OCI-LY3 (cell line): ENCODE measurements at regions not wholly inside any gene's neighbourhood (a gene's known extent, or its start where the extent isn't known, plus 50 kb on each side); places are given as distances from the start of the nearest gene placed in this dataset.

ENCODE experiments used
- H2AFZ ChIP-seq: fragments of 200-600, 300-600 bp; shearing (Covaris generic); 2 replicates; pipeline ENCODE4 v1.6.0; 2014; ENCODE audit warnings: antibody characterized with exemption, low read depth, low read length
- H3K27ac ChIP-seq: fragments of 200-600, 300-600 bp; sonication (generic); 2 replicates; pipeline ENCODE4 v1.5.1; 2014; ENCODE audit warnings: mild to moderate bottlenecking, low read length, moderate library complexity, mixed read lengths
- H3K27me3 ChIP-seq: fragments of 200-600, 300-600 bp; sonication (generic); 2 replicates; pipeline ENCODE4 v1.6.1; 2014; ENCODE audit warnings: low read depth, low read length, mixed read lengths
- H3K36me3 ChIP-seq: fragments of 200-600, 300-600 bp; sonication (generic); replicated peaks from 2 replicates; pipeline ENCODE3; 2014; ENCODE audit warnings: low read depth, low read length, mixed read lengths
- H3K4me1 ChIP-seq: fragments of 300-600, 200-600 bp; sonication (generic); 2 replicates; pipeline ENCODE4 v1.6.1; 2014; ENCODE audit warnings: low read length, mixed read lengths
- H3K4me2 ChIP-seq: fragments of 200-600, 300-600 bp; sonication (generic); 2 replicates; pipeline ENCODE4 v1.6.1; 2014; ENCODE audit warnings: low read length, mixed read lengths
- H3K4me3 ChIP-seq: fragments of 300-600, 200-600 bp; sonication (generic); 2 replicates; pipeline ENCODE4 v1.5.1; 2014; ENCODE audit warnings: antibody characterized with exemption, mild to moderate bottlenecking, low read length, moderate library complexity
- H3K79me2 ChIP-seq: fragments of 300-600, 200-600 bp; shearing (Covaris generic); 2 replicates; pipeline ENCODE4 v1.6.1; 2014; ENCODE audit warnings: mild to moderate bottlenecking, low read length, mixed read lengths
- H3K9ac ChIP-seq: fragments of 300-600, 200-600 bp; shearing (Covaris generic); 2 replicates; pipeline ENCODE4 v1.6.0; 2014; ENCODE audit warnings: mild to moderate bottlenecking, low read length, moderate library complexity
- H3K9me3 ChIP-seq: fragments of 200-600, 300-600 bp; shearing (Covaris generic); 2 replicates; pipeline ENCODE4 v1.6.1; 2014; ENCODE audit warnings: low read length, mixed read lengths; ENCODE audit not compliant: insufficient read depth
- H4K20me1 ChIP-seq: fragments of 200-600, 300-600 bp; sonication (generic); 2 replicates; pipeline ENCODE4 v1.6.1; 2016; ENCODE audit warnings: low read length, mixed read lengths; ENCODE audit not compliant: insufficient read depth
- CTCF ChIP-seq: fragments of 200-600, 300-600 bp; sonication (generic); IDR thresholded peaks from 2 replicates; pipeline ENCODE4 v1.5.1; 2014; ENCODE audit warnings: antibody characterized with exemption, low read length, low read depth
- EZH2phosphoT487 ChIP-seq: fragments of 200-600 bp; shearing (Covaris generic); IDR thresholded peaks from 2 replicates; pipeline ENCODE4 v1.6.1; 2018; ENCODE audit warnings: antibody characterized with exemption, mixed run types, low read depth

GRCh38 chr4:33714971-33715370 lies 2529.3 kb downstream of the ARAP2 start:
- Histone ChIP-seq H2AFZ (no peak overlapping the region), H4K20me1 (no peaks in the 10 kb centered on the region), H3K9me3 (peaks cover 6% of the 10 kb centered on the region; the same call in 1 of the 2 replicates), H3K4me1 (no peaks in the 10 kb centered on the region), H3K27ac (no peak overlapping the region), H3K36me3 (no peaks in the 10 kb centered on the region), H3K9ac (no peak overlapping the region), H3K4me3 (no peak overlapping the region), H3K4me2 (no peak overlapping the region), H3K27me3 (no peaks in the 10 kb centered on the region), H3K79me2 (no peaks in the 10 kb centered on the region)
- TF ChIP-seq EZH2phosphoT487 (no peak), CTCF (no peak)

- H3K27me3 ChIP-seq, result no peaks in the 10 kb centered on the region
- H4K20me1 ChIP-seq, result no peaks in the 10 kb centered on the region
- H3K4me2 ChIP-seq, result no peak overlapping the region
- TF ChIP-seq CTCF, result no peak
- TF ChIP-seq EZH2phosphoT487, result no peak
- H3K9ac ChIP-seq, result no peak overlapping the region
- no peak overlapping the region for H2AFZ ChIP-seq
- H3K36me3 ChIP-seq, result no peaks in the 10 kb centered on the region
- H3K4me1 ChIP-seq, result no peaks in the 10 kb centered on the region
- H3K4me3 ChIP-seq, result no peak overlapping the region
- no peak overlapping the region for H3K27ac ChIP-seq
- H3K79me2 ChIP-seq, result no peaks in the 10 kb centered on the region
- H3K9me3 ChIP-seq, result no peaks in the 10 kb centered on the region
Observed at GRCh38 chr4:33715841-33716395, 2528.4 kb downstream of the ARAP2 start.

GRCh38 chr4:33722254-33722653 lies 2522.1 kb downstream of the ARAP2 start:
- no peaks in the 10 kb centered on the region for H3K9me3 ChIP-seq
- H4K20me1 ChIP-seq, result no peaks in the 10 kb centered on the region
- peaks cover 10% of the 10 kb centered on the region for H3K4me1 ChIP-seq
- H3K9ac ChIP-seq, result no peak overlapping the region
- no peaks in the 10 kb centered on the region for H3K27me3 ChIP-seq
- H3K36me3 ChIP-seq, result no peaks in the 10 kb centered on the region
- no peak overlapping the region for H2AFZ ChIP-seq
- TF ChIP-seq EZH2phosphoT487, result no peak
- TF ChIP-seq CTCF, result no peak
- H3K79me2 ChIP-seq, result no peaks in the 10 kb centered on the region
- no peak overlapping the region for H3K4me2 ChIP-seq
- H3K4me3 ChIP-seq, result no peak overlapping the region
- H3K27ac ChIP-seq, result no peak overlapping the region

DNA sequence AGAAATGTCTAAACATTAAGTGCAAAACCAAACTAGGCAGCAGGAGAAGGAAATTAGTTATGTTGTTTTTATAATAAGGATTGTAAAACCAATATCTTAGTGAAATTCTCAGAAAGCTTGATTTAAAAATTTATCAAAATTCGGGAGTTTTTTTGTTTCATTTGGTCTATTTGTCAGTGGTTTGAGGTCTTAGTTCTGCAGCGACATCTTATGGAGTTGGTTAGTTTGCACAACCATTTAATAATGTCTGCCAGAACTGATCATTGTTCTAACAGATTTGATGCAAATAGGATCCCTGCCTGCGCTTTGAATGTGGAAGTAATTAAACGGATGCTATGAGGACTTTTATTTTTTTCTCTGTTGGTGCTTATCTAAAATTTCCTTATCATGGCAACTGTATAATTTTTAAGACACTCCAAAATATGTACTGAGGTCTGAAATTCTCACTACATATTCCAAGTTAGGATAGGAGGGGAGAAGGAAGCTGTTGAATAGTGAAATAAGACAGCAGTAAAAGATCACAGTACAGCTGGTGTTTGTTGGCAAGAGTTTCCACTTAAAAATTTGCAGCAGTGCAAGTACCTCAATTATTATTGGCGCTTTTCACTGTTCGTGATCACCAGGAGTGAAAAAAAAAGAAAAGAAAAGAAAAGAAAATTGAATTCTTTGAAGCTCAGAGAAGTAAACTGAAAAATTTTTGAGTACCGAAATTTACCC lies 2521.4 kb downstream of the ARAP2 start:
- H3K4me2 ChIP-seq, result no peak overlapping the region
- no peak overlapping the region for H2AFZ ChIP-seq
- no peak overlapping the region for H3K9ac ChIP-seq
- TF ChIP-seq EZH2phosphoT487 (no peak), CTCF (no peak)
- no peaks in the 10 kb centered on the region for H3K79me2 ChIP-seq
- no peak overlapping the region for H3K27ac ChIP-seq
- H3K4me1 ChIP-seq, result peaks cover 10% of the 10 kb centered on the region
- no peaks in the 10 kb centered on the region for H3K27me3 ChIP-seq
- no peaks in the 10 kb centered on the region for H4K20me1 ChIP-seq
- no peaks in the 10 kb centered on the region for H3K9me3 ChIP-seq
- H3K4me3 ChIP-seq, result no peak overlapping the region
- H3K36me3 ChIP-seq, result no peaks in the 10 kb centered on the region
